Tibial artery (tissue), 4 donors: ENCODE measurements at regions not wholly inside any gene's neighbourhood (a gene's known extent, or its start where the extent isn't known, plus 50 kb on each side); places are given as distances from the start of the nearest gene placed in this dataset.

Source experiments
- DNase-seq, 2 donors: peaks; one replicate each; pipeline ENCODE4 v3.0.0-alpha.2; 2019
- H3K27ac ChIP-seq, 2 donors: fragments of 200-600 bp; sonication (generic) in 1 of 2; 1 replicate in 1 of 2; 2 replicates in 1 of 2; pipeline ENCODE4 v1.5.1; 2018 to 2019; ENCODE audit warnings: mild to moderate bottlenecking in 1 of 2
- H3K27me3 ChIP-seq, 2 donors: fragments of 200-600 bp; sonication (generic) in 1 of 2; one replicate each; pipeline versions ENCODE4 v1.5.1 to v1.6.0; 2016 to 2019
- H3K36me3 ChIP-seq, 3 donors: fragments of 200-600 bp; sonication (generic) in 2 of 3; one replicate each; pipeline ENCODE4 v1.5.1; 2016 to 2019; ENCODE audit warnings: mild to moderate bottlenecking in 2 of 3
- H3K4me1 ChIP-seq, 4 donors: fragments of 200-600 bp; sonication (generic) in 2 of 4; 1 replicate in 3 of 4; 2 replicates in 1 of 4; pipeline ENCODE4 v1.5.1; 2016 to 2019
- H3K4me3 ChIP-seq, 2 donors: fragments of 200-600 bp; sonication (generic) in 1 of 2; 1 replicate in 1 of 2; 2 replicates in 1 of 2; pipeline ENCODE4 v1.5.1; 2018 to 2019; ENCODE audit warnings: mild to moderate bottlenecking in 2 of 2
- H3K9me3 ChIP-seq, 3 donors: fragments of 200-600 bp; sonication (generic) in 1 of 3; one replicate each; pipeline ENCODE4 v1.5.1; 2016 to 2019
- CTCF ChIP-seq, 2 experiments: fragments of 200-600 bp in 1 of 2; fragments of 450-650 bp in 1 of 2; IDR thresholded peaks; one replicate each; pipeline ENCODE4 v1.5.1; 2017 to 2019; ENCODE audit warnings: antibody characterized with exemption in 2 of 2, mild to moderate bottlenecking in 1 of 2, moderate library complexity in 1 of 2
- intact Hi-C: fragments of 100-400 bp; cut with DNase I; formaldehyde crosslinking; loops from one replicate; pipeline ENCODE4 v1.15.0; 2023; ENCODE audit warnings: low total_unique reads

DNA sequence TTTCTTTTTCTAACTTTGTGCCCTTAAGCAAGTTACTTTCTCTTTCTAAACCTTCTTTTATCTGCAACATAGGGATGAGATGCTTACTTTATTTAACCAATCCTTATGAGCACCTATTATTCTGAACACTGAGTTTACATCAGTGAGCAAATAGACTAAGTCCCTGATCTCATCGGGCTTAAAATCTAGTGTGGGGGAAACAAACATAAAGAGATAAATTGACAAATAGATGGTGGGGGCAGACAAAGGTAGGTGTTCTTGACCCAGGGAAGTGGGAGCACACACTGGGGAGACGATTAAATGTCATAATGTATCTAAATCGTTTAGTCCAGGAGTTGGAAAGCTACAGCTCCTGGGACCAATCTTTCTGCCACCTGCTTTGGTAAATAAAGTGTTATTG lies 129.6 kb downstream of the TFAP2C start:
- no peaks in the 10 kb centered on the region for H3K36me3 ChIP-seq
- H3K9me3 ChIP-seq = no peaks in the 10 kb centered on the region
- DNase-seq = no peak
- no peaks in the 10 kb centered on the region for H3K27me3 ChIP-seq
- H3K4me3 ChIP-seq = no peak overlapping the region
- no peaks in the 10 kb centered on the region for H3K4me1 ChIP-seq
- TF ChIP-seq CTCF (IDR thresholded peaks at IDR 0.05) = no peak
- H3K27ac ChIP-seq = no peak overlapping the region
- intact Hi-C loops = no loop called here

GRCh38 chr20:56759741-56760278 lies 130.7 kb downstream of the TFAP2C start:
- no peaks in the 10 kb centered on the region for H3K27me3 ChIP-seq
- intact Hi-C loops = no loop called here
- no peaks in the 10 kb centered on the region for H3K4me1 ChIP-seq
- TF ChIP-seq CTCF (IDR thresholded peaks at IDR 0.05) = no peak
- no peak overlapping the region for H3K27ac ChIP-seq
- no peak for DNase-seq
- no peaks in the 10 kb centered on the region for H3K36me3 ChIP-seq
- H3K9me3 ChIP-seq = no peaks in the 10 kb centered on the region
- H3K4me3 ChIP-seq = no peak overlapping the region

DNA sequence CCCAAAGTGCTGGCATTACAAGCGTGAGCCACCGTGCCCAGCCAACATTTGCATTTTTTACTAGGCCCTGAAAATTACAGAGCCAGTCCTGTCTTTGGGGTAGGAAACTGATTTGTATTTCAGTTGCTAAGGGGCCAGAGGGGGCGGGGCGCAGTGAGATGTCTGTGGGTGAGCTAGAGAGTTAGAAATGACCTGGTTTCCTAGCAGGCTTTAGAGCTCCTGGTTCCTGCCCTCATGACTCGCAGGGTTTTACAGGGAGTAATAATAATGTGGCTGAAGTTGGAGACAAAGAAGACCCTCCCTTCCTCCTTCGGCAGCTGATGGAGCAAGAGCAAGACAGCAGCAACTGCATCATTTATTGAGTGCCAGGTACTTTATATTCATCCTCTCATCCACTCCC lies 131.5 kb downstream of the TFAP2C start:
- intact Hi-C loops = no loop called here
- TF ChIP-seq CTCF (IDR thresholded peaks at IDR 0.05) = no peak
- Histone ChIP-seq H3K27ac (no peak overlapping the region), H3K27me3 (no peaks in the 10 kb centered on the region), H3K4me1 (no peaks in the 10 kb centered on the region), H3K4me3 (no peak overlapping the region), H3K36me3 (no peaks in the 10 kb centered on the region), H3K9me3 (no peaks in the 10 kb centered on the region)
- DNase-seq = no peak

GRCh38 chr20:56761393-56761792 lies 132.3 kb downstream of the TFAP2C start:
- Histone ChIP-seq H3K4me1 (no peaks in the 10 kb centered on the region), H3K9me3 (no peaks in the 10 kb centered on the region), H3K27ac (no peak overlapping the region), H3K36me3 (no peaks in the 10 kb centered on the region), H3K4me3 (no peak overlapping the region), H3K27me3 (no peaks in the 10 kb centered on the region)
- no peak for DNase-seq
- intact Hi-C loops = no loop called here
- TF ChIP-seq CTCF (IDR thresholded peaks at IDR 0.05) = no peak

GRCh38 chr20:56762401-56762800 lies 133.3 kb downstream of the TFAP2C start:
- no peak for TF ChIP-seq CTCF (IDR thresholded peaks at IDR 0.05)
- Histone ChIP-seq H3K9me3 (no peaks in the 10 kb centered on the region), H3K36me3 (no peaks in the 10 kb centered on the region), H3K4me1 (no peaks in the 10 kb centered on the region), H3K4me3 (no peak overlapping the region), H3K27me3 (no peaks in the 10 kb centered on the region), H3K27ac (no peak overlapping the region)
- DNase-seq = no peak
- intact Hi-C loops = no loop called here

- Histone ChIP-seq H3K27ac (no peak overlapping the region), H3K4me1 (no peaks in the 10 kb centered on the region), H3K9me3 (no peaks in the 10 kb centered on the region), H3K27me3 (no peaks in the 10 kb centered on the region), H3K4me3 (no peak overlapping the region), H3K36me3 (no peaks in the 10 kb centered on the region)
- TF ChIP-seq CTCF (IDR thresholded peaks at IDR 0.05) = no peak
- DNase-seq = no peak
- intact Hi-C loops = no loop called here
Measured at GRCh38 chr20:56762829-56763228, 133.7 kb downstream of the TFAP2C start.
